Choroid plexus epithelial cell (primary cell): ENCODE measurements at regions not wholly inside any gene's neighbourhood (a gene's known extent, or its start where the extent isn't known, plus 50 kb on each side); places are given as distances from the start of the nearest gene placed in this dataset.

Source experiments
- DNase-seq: peaks from one replicate; pipeline ENCODE4 v3.0.0-alpha.2; 2010; ENCODE audit warnings: low read depth
- H3K4me3 ChIP-seq: 2 replicates; pipeline ENCODE4 v1.5.1; 2011; ENCODE audit warnings: low read depth, mild to moderate bottlenecking, control low read depth, low read length, moderate library complexity
- TF ChIP-seq, protein P1 (sequence below): conservative IDR thresholded peaks from 2 replicates; pipeline ENCODE4 v1.5.1; 2011; ENCODE audit warnings: low read depth, mild to moderate bottlenecking, control low read depth, inconsistent platforms, low read length, moderate library complexity

DNA sequence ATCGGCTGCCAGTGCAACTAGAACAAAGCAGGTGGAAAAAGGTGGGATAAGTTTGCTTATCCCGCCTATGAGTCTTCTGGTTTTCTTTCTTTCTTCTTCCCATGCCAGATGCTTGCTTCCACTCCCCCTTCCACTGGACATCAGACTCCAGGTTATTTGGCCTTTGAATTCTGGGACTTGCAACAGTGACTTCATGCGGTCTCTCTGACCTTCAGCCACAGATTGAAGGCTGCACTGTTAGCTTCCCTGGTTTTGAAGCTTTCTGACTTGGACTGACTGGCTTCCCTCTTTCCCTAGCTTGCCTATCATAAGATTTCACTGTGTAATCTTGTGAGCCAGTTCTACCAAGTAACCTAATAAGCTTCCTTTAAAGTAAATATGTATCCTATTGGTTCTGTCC is 878.4 kb upstream of the GJE1 start:
- no peak for DNase-seq
- H3K4me3 ChIP-seq = no peak overlapping the region
- TF ChIP-seq, protein P1, sequence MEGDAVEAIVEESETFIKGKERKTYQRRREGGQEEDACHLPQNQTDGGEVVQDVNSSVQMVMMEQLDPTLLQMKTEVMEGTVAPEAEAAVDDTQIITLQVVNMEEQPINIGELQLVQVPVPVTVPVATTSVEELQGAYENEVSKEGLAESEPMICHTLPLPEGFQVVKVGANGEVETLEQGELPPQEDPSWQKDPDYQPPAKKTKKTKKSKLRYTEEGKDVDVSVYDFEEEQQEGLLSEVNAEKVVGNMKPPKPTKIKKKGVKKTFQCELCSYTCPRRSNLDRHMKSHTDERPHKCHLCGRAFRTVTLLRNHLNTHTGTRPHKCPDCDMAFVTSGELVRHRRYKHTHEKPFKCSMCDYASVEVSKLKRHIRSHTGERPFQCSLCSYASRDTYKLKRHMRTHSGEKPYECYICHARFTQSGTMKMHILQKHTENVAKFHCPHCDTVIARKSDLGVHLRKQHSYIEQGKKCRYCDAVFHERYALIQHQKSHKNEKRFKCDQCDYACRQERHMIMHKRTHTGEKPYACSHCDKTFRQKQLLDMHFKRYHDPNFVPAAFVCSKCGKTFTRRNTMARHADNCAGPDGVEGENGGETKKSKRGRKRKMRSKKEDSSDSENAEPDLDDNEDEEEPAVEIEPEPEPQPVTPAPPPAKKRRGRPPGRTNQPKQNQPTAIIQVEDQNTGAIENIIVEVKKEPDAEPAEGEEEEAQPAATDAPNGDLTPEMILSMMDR = no peak

DNA sequence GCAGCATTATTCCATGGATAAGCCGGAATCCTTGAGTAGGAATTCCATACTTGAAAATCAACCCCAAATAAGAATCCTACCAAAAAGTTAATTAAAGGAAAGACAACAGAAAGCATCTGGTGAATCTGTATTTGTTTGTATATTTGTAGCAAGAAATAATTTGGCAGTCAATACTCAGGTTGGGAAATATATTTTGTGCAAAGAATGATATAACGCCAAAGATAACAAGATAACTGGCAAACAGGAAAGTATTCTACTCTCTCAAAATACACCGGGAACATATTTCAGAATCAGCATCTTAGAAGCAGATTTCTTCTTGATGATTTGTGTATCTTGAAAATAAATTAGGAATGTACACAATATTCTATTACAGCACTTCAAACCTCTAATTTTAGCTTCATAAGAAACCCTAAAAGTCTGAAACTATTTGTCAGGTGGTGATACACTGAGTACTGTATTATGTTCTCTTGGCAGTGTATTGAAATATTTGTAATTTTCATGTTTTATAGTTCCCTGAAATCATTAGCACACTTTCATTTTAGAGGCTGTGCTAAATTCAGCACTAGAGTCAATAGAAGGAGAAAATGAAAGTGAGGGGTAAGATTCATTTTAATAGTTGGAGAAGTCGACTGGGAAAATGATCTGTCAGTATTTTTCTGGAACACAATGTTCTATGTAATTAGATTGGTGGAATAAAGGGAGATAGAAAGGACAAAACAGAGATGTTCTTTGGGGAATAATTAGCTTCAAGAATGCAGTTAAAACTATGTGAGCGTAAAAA is 879.7 kb upstream of the GJE1 start:
- TF ChIP-seq, protein P1 = no peak
- no peak overlapping the region for H3K4me3 ChIP-seq
- peak; percentile 61 for DNase-seq

- TF ChIP-seq, protein P1 = no peak
- DNase-seq = no peak
- H3K4me3 ChIP-seq = no peak overlapping the region
Observed at GRCh38 chr6:141251286-141251685, 881.4 kb upstream of the GJE1 start.

- H3K4me3 ChIP-seq = no peak overlapping the region
- DNase-seq = no peak
- TF ChIP-seq, protein P1 = no peak
Observed at GRCh38 chr6:141248021-141248799, 884.5 kb upstream of the GJE1 start.

DNA sequence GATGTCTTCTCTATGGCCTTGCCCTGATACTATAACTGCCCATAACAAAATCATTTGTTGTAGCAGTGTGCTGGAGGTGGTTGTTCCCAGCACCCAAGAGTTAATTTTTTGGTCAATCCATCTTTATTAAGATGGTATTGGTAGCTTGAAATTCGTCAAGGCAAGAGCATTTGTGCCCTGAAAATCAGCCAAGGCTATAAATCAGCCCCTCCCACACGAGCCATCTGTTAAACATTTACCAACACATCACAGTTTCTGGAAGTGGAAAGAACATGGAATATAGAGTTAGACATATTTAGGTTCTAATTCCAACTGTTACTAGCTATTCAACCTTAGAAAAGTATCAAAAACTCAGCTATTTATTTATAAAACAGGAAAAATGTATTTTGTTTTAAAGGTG is 888.4 kb upstream of the GJE1 start:
- TF ChIP-seq, protein P1 = no peak
- H3K4me3 ChIP-seq = no peak overlapping the region
- DNase-seq = no peak

DNA sequence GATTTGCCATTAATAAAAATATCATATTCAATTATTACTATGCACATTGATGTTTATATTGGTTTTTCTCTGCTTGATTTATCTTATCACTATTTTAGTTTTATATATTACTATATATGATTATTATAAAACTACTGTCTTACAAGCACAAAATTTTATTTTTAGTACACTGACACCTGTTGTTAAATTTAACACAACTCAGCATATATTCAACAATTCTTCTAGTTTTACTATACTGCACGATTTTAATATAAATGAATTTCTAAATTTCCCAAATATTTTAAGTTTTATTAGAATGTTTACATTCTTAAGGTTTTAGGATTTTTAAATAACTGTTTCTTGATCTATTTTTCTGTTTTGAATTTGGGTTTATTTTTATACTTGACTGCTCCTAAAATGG is 889.8 kb upstream of the GJE1 start:
- DNase-seq = no peak
- H3K4me3 ChIP-seq = no peak overlapping the region
- TF ChIP-seq, protein P1 = no peak
